IPS-18a (cell line): ENCODE measurements at regions not wholly inside any gene's neighbourhood (a gene's known extent, or its start where the extent isn't known, plus 50 kb on each side); places are given as distances from the start of the nearest gene placed in this dataset.

Experiments used
- H3K27ac ChIP-seq: one replicate; pipeline ENCODE4 v1.5.1; 2013; ENCODE audit warnings: low read length
- H3K27me3 ChIP-seq: one replicate; pipeline ENCODE4 v1.6.1; 2013; ENCODE audit warnings: mild to moderate bottlenecking, low read length; ENCODE audit not compliant: control insufficient read depth, insufficient read depth
- H3K36me3 ChIP-seq: one replicate; pipeline ENCODE4 v1.6.1; 2013; ENCODE audit warnings: low read depth, low read length; ENCODE audit not compliant: control insufficient read depth
- H3K4me1 ChIP-seq: one replicate; pipeline ENCODE4 v1.6.1; 2013; ENCODE audit warnings: low read depth, low read length; ENCODE audit not compliant: control insufficient read depth
- H3K4me3 ChIP-seq: one replicate; pipeline ENCODE4 v1.5.1; 2013; ENCODE audit warnings: low read length
- H3K9ac ChIP-seq: one replicate; pipeline ENCODE4 v1.6.1; 2013; ENCODE audit warnings: mild to moderate bottlenecking, low read length, moderate library complexity
- H3K9me3 ChIP-seq: one replicate; pipeline ENCODE4 v1.6.1; 2013; ENCODE audit warnings: low read depth, low read length; ENCODE audit not compliant: control insufficient read depth

GRCh38 chr21:28272272-28272992 is 720.2 kb downstream of the LTN1 start:
- no peaks in the 10 kb centered on the region for H3K36me3 ChIP-seq
- no peak overlapping the region for H3K4me3 ChIP-seq
- no peaks in the 10 kb centered on the region for H3K27me3 ChIP-seq
- no peaks in the 10 kb centered on the region for H3K9me3 ChIP-seq
- no peak overlapping the region for H3K27ac ChIP-seq
- no peak overlapping the region for H3K9ac ChIP-seq
- H3K4me1 ChIP-seq = no peaks in the 10 kb centered on the region

GRCh38 chr21:28269173-28269572 is 723.5 kb downstream of the LTN1 start:
- H3K9ac ChIP-seq = no peak overlapping the region
- H3K27ac ChIP-seq = no peak overlapping the region
- no peaks in the 10 kb centered on the region for H3K9me3 ChIP-seq
- H3K4me3 ChIP-seq = no peak overlapping the region
- H3K4me1 ChIP-seq = no peaks in the 10 kb centered on the region
- H3K36me3 ChIP-seq = no peaks in the 10 kb centered on the region
- no peaks in the 10 kb centered on the region for H3K27me3 ChIP-seq

GRCh38 chr21:28268685-28269084 is 724.0 kb downstream of the LTN1 start:
- Histone ChIP-seq H3K4me3 (no peak overlapping the region), H3K27me3 (no peaks in the 10 kb centered on the region), H3K36me3 (no peaks in the 10 kb centered on the region), H3K4me1 (no peaks in the 10 kb centered on the region), H3K9me3 (no peaks in the 10 kb centered on the region), H3K9ac (no peak overlapping the region), H3K27ac (no peak overlapping the region)

GRCh38 chr21:28267449-28267848 is 725.2 kb downstream of the LTN1 start:
- no peak overlapping the region for H3K9ac ChIP-seq
- no peak overlapping the region for H3K27ac ChIP-seq
- no peaks in the 10 kb centered on the region for H3K36me3 ChIP-seq
- no peaks in the 10 kb centered on the region for H3K27me3 ChIP-seq
- no peaks in the 10 kb centered on the region for H3K4me1 ChIP-seq
- H3K4me3 ChIP-seq = no peak overlapping the region
- no peaks in the 10 kb centered on the region for H3K9me3 ChIP-seq

- no peaks in the 10 kb centered on the region for H3K27me3 ChIP-seq
- H3K9me3 ChIP-seq = no peaks in the 10 kb centered on the region
- H3K27ac ChIP-seq = no peak overlapping the region
- no peaks in the 10 kb centered on the region for H3K36me3 ChIP-seq
- no peak overlapping the region for H3K9ac ChIP-seq
- H3K4me1 ChIP-seq = no peaks in the 10 kb centered on the region
- H3K4me3 ChIP-seq = no peak overlapping the region
Measured at GRCh38 chr21:28266061-28266460, 726.6 kb downstream of the LTN1 start.

- Histone ChIP-seq H3K9me3 (no peaks in the 10 kb centered on the region), H3K36me3 (no peaks in the 10 kb centered on the region), H3K4me1 (no peaks in the 10 kb centered on the region), H3K27ac (no peak overlapping the region), H3K27me3 (no peaks in the 10 kb centered on the region), H3K9ac (no peak overlapping the region), H3K4me3 (no peak overlapping the region)
Measured at GRCh38 chr21:28263974-28264373, 728.7 kb downstream of the LTN1 start.

- H3K27me3 ChIP-seq = no peaks in the 10 kb centered on the region
- H3K9me3 ChIP-seq = no peaks in the 10 kb centered on the region
- H3K36me3 ChIP-seq = no peaks in the 10 kb centered on the region
- H3K9ac ChIP-seq = no peak overlapping the region
- H3K4me1 ChIP-seq = no peaks in the 10 kb centered on the region
- no peak overlapping the region for H3K27ac ChIP-seq
- no peak overlapping the region for H3K4me3 ChIP-seq
Measured at GRCh38 chr21:28261298-28261697, 731.4 kb downstream of the LTN1 start.

GRCh38 chr21:28257276-28257675 is 735.4 kb downstream of the LTN1 start:
- Histone ChIP-seq H3K4me1 (no peaks in the 10 kb centered on the region), H3K27me3 (no peaks in the 10 kb centered on the region), H3K9ac (no peak overlapping the region), H3K9me3 (no peaks in the 10 kb centered on the region), H3K4me3 (no peak overlapping the region), H3K36me3 (no peaks in the 10 kb centered on the region), H3K27ac (no peak overlapping the region)

GRCh38 chr21:28256837-28257236 is 735.8 kb downstream of the LTN1 start:
- no peak overlapping the region for H3K9ac ChIP-seq
- H3K27ac ChIP-seq = no peak overlapping the region
- H3K27me3 ChIP-seq = no peaks in the 10 kb centered on the region
- H3K36me3 ChIP-seq = no peaks in the 10 kb centered on the region
- no peaks in the 10 kb centered on the region for H3K9me3 ChIP-seq
- H3K4me3 ChIP-seq = no peak overlapping the region
- H3K4me1 ChIP-seq = no peaks in the 10 kb centered on the region

- Histone ChIP-seq H3K4me3 (no peak overlapping the region), H3K27me3 (no peaks in the 10 kb centered on the region)
Measured at GRCh38 chr21:28256420-28256831, 736.3 kb downstream of the LTN1 start.

GRCh38 chr21:28253961-28254360 is 738.7 kb downstream of the LTN1 start:
- Histone ChIP-seq H3K9me3 (no peaks in the 10 kb centered on the region), H3K4me1 (peaks cover 6% of the 10 kb centered on the region), H3K9ac (no peak overlapping the region), H3K36me3 (no peaks in the 10 kb centered on the region), H3K4me3 (no peak overlapping the region), H3K27ac (no peak overlapping the region), H3K27me3 (no peaks in the 10 kb centered on the region)

More at GRCh38 chr21:28256420-28256831, 736.3 kb downstream of the LTN1 start:
- Histone ChIP-seq H3K9me3 (no peaks in the 10 kb centered on the region), H3K36me3 (no peaks in the 10 kb centered on the region), H3K9ac (no peak overlapping the region), H3K27ac (no peak overlapping the region), H3K4me1 (no peaks in the 10 kb centered on the region)

- Histone ChIP-seq H3K9me3 (no peaks in the 10 kb centered on the region), H3K4me3 (no peak overlapping the region), H3K9ac (no peak overlapping the region), H3K27ac (no peak overlapping the region), H3K36me3 (no peaks in the 10 kb centered on the region), H3K27me3 (no peaks in the 10 kb centered on the region), H3K4me1 (peaks cover 6% of the 10 kb centered on the region)
Measured at GRCh38 chr21:28253338-28253737, 739.3 kb downstream of the LTN1 start.
